HG02938 (cell line): ENCODE measurements at regions not wholly inside any gene's neighbourhood (a gene's known extent, or its start where the extent isn't known, plus 50 kb on each side); places are given as distances from the start of the nearest gene placed in this dataset.
"Not testable (repeated sequence)": the region's sequence is repeated elsewhere in the genome, so short reads cannot be mapped to it uniquely, and the experiment has no call there.

Source experiments
- ATAC-seq: cut with Tn5 transposase; IDR thresholded peaks from one replicate; pipeline ENCODE4 v1.9.1; 2021; ENCODE audit warnings: mild to moderate bottlenecking, moderate library complexity; ENCODE audit not compliant: unreplicated experiment

DNA sequence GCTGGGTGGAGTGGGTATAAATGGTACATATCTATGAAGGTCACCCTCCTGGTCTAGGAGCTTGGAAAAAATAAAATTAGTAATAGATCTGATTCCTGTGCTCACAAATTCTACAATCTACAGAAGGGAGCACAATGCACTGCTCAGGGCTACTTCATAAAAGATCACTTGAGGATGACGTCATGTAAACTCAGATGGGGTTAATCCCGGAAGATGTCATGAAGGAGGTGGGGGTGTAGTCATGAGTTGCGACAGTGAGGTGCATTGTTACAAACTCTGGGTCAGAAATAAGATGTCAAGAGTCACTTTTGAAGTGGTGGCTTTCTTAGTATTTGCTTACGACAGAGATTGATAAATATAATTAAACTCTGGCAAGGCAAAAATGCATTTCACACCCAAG lies 68.2 kb downstream of the LHX9 start:
- no peak for ATAC-seq

DNA sequence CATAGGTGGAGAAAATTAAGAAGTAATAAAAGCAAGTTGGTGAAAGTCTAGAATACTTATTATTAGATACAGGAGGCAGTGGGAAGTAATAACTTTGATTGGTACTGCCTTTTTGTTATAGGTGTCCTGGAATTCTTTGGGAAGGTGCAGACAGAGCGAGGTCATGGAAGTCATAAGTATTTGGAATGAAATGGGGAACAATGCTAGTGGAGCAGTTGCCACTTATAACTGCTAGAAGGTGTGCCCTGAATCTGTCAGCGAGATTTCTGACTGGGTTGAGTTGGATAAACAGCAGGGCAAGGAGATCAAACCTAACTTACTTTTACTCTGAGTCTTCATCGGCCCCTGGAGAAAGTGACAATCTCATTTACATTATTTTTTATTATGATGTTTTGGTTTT lies 69.6 kb downstream of the LHX9 start:
- ATAC-seq: no peak

DNA sequence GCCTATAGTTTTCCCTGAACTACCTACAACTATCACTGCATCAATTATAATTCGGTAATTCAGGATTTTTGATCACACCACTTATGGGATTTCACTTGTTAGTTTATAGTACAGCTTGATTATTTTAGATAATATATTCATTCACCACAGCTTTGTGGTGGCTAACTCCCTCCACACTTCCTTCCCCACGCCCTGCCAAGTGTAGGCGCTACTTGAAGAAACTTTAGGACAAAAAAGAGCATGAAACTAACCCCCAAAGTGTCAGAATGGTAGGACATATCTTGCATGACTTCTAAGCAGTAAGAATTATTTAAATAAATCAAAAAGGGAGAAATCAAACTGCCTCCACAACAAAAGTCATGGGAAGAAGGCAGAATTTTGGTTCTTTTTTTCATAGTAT lies 70.1 kb downstream of the LHX9 start:
- no peak for ATAC-seq

DNA sequence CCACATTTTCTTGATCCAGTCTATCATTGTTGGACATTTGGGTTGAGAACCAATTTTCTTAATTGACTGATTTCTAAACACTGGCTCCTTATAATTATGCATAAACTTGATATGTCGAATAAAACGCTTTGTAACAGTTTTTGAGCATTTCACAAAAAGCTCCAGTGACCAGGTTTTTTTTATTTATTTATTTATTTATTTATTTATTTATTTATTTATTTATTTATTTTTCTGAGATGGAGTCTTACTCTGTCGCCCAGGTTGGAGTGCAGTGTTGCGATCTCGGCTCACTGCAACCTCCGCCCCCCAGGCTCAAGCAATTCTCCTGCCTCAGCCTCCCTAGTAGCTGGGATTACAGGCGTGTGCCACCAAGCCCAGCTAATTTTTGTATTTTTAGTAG lies 71.4 kb downstream of the LHX9 start:
- ATAC-seq: not testable (repeated sequence)

DNA sequence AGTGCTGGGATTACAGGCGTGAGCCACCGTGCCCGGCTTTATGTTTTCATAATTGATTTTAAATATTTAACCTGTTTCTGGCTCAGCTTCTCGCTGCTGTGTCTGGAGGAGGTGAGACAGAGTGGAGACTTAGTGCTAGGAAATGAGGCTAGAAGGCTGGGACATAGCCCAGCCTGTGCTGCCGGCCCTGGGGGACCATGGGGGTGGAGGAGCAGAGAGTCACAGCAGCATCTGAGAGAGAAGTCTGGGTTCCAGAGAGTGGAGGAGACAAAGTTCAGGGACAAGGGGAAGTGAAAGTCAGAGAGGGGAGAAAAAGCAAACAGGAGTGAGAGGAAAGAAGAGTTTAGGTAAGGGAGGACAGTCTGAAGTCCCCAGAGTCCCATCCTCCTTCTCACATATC lies 71.9 kb downstream of the LHX9 start:
- no peak for ATAC-seq

DNA sequence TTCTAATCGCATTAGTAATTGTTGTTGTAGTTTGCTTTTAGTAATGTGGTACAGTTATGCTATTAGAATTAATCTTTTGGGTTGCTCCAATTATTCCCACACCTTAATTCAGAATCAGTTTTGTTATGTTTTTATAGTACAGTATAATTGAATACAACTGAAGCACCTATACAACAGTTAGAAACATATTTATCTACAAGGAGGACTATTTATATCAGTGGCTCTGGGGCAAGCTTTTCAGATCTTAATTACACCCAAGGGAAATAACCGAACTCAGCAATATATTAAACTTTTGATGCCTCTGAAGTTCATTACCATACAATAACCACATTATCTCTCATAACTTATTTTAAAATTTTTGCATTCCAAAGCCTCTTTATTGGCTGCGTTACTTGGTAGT lies 74.4 kb downstream of the LHX9 start:
- ATAC-seq: no peak

DNA sequence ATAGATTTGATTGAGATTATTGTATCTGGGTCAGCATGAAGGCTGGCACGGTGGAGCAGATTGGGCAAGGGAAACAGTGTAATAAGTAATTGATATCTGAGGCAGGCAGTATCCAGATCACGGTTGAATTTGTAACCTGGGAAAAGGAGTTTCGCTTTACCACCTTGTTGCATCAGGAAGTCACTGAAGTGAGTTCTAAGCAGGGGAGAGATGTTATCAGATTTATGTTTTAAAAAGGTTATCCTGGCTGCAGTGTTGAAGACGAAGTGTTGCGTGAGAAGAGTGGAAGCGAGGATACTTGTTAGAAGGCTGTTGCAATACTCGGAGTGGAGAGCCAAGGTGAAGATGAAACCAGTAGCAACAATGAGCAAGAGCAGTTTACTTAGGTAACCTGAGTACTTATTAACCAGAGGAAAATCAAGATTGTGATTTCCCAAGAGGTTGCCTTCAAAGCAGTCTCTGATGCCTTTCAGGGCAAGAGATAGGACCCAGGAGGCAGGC lies 77.8 kb downstream of the LHX9 start:
- no peak for ATAC-seq

DNA sequence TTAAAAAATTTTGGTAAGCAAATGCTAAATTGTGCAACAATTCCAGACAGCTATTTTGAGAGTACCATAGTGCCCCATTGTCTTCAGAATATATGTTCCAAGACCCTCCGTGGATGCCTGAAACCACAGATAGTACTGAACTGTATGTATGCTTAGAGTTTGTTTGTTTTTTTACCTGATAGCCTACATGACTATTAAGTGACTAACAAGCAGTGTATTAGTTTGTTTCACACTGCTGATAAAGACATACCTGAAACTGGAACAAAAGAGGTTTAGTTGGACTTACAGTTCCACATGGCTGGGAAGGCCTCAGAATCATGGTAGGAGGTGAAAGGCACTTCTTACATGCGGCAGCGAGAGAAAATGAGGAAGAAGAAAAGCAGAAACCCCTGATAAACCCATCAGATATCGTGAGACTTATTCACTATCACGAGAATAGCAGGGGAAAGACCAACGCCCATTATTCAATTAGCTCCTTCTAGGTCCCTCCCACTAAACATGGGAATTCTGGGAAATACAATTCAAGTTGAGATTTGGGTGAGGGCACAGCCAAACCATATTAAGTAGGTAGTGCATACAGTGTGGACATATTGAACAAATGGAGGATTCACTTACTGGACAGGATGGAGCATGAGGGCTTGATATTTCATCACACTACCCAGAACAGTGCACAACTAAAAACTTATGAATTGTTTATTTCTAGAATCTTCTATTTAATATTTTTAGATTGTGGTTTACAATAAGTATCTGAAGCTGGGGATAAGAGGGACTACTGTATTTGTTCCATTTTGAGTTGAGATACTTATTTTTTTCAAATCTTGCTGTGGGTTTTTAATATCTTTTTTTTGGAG lies 78.5 kb downstream of the LHX9 start:
- no peak for ATAC-seq

DNA sequence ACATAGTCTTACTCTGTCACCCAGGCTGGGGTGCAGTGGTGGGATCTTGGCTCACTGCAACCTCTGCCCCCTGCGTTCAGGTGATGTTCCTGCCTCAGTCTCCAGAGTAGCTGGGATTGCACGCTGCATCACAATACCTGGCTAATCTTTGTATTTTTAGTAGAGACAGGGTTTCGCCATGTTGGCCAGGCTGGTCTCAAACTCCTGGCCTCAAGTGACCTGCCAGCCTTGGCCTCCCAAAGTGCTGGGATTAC lies 79.0 kb downstream of the LHX9 start:
- not testable (repeated sequence) for ATAC-seq

DNA sequence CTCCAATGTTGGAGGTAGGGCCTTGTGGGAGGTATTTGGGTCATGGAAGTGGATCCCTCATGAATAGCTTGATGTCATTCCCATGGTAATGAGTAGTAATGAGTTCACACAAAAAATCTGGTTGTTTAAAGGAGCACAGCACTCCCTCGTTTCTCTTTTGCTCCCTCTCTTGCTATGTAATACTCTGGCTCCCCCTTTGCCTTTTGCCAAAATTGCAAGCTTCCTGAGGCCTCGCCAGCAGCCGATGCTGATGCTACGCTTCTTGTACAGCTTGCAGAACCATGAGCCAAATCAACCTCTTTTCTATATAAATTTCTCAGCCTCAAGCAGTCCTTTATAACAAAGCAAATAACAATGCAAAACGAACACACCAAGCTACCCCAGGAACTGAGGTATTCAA lies 80.9 kb downstream of the LHX9 start:
- ATAC-seq: no peak

DNA sequence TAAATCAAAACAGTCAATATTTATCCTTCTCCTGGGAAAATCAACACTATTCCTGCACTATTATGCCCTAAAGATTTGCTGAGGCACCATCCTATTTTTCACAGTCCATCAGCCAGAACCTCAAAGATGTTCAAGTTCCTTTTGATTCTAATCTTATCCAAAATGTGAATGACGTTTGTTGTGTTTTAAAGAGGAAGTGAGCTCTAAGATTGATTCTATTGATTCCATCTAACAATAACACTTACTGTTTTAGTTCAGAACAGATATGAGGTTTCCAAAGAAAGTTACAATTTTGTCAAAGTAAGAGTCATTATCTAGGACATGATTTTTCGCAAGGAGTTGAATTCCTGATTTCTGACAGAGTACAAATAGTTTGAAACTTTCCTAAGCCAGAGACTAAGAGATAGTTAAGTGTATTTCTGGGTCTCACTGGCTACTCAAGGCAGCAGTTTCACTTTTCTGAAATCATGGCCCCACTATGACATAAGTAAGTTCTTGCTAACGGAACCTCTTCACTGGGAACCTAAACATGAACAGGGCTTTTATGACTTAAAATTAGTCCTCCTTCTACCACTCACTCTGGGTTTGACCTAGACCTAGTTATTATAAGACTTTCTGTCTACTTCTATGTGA lies 84.7 kb downstream of the LHX9 start:
- no peak for ATAC-seq

DNA sequence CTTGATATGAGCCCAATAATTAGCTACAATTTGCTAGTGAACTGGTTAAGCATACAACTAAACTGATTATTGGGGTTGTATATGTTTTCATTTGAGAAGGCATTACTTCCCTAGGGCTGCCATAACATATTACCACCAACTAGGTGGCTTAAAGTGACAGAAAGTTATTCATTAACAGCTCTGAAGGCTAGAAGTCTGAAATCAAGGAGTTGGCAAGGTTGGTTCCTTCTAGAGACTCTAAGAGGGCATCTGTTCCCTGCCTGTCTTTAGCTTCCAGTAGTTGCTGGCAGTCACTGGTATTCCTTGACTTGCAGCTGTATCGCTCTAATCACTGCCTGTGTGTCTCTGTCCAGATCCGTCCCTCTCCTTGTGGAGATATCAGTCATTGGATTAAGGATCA lies 86.3 kb downstream of the LHX9 start:
- no peak for ATAC-seq

DNA sequence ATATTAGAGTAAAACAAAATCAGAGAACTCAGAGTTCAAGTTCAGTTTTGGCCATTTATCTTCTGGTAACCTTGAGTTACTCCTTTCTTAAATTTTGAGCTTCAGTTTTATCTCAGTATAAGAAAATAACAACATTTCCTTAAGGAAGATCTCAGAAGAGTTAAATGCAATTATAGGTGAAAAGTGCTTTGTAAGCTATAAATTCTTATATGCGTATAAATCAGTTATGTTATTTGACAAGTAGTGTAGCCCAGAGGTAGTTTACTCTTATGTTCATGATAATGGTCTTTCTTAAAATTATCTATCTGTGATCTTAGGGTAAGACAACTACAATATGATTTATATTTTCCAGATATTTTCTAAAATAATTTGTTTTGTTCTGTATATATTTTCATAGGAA lies 89.8 kb downstream of the LHX9 start:
- ATAC-seq: no peak

DNA sequence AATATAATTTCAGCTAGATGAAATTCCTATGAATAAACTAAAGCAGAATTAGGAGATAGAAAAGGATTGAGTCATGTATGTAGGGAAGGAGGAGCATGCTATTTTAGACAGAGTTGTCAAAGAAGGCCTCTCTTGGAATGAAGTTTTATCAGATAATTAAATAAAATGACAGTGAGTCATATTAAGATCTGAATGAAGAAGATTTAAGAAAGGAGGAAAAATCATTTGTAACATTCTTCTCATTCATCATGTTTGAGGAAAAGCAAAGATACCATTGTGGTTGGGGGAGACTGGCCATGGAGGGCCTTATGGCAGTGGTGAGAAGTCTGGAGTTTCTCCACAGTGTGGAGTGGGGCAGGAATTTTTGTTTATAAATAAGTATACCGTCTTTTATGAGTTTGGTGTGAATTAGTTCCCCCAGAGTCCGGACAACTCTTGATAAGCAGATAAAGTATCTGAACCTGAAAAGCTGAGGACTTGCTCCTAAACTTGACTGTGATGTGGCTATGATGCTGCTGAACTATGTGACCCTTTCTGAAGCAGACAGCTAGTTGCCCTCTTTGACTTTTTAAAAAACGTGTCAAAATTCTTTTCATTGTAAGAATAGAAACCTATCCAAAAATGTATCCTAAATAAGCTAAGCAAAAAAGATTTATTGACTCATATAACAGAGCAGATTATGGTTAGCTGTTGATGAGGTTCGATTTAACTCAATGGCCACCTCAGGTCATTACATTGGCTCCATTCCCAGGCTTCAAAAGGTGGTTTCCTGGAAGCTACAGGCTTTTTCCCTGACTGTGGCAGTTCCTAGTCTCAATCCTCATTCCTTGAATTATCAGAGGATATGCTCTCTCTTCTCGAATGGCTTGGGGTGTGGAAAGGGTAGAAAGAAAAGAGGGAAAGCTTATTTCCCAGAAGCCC lies 90.8 kb downstream of the LHX9 start:
- no peak for ATAC-seq

DNA sequence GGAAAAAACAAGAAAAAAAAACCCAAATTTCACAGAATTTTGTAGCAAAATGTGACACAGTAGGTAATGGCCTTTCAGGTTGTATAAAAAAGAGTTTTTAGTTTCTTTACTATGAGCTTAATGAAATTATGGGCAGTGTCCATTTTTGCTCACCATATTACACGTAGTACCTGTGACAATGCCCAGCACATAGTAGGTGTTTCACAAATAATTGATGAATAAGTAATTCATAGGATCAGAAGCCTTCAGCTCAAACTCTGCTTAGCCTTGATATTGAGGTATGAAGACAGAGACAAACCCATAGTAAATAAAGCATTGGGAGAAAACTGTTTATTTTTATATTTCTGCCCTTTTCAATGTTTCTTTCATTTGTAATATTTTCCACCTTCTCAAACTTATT lies 97.2 kb downstream of the LHX9 start:
- no peak for ATAC-seq

DNA sequence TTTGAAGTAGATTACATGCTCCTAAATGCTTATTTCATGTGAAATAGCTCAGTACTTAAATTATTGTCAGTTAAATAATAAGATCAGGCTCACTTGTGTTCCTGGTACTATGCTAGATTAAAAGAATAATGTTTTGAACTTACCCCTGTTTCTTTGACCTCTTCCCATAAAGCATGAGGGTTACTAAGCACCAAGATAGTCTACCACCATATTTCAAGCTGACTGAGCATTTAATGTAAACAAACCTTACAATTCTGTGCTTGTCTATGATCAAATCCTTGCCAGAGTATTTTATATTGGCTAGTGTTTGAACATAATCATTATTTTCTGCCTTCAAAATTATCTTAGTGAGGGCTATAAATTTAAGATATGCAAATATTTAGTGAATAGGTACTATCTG lies 98.1 kb downstream of the LHX9 start:
- ATAC-seq: no peak

DNA sequence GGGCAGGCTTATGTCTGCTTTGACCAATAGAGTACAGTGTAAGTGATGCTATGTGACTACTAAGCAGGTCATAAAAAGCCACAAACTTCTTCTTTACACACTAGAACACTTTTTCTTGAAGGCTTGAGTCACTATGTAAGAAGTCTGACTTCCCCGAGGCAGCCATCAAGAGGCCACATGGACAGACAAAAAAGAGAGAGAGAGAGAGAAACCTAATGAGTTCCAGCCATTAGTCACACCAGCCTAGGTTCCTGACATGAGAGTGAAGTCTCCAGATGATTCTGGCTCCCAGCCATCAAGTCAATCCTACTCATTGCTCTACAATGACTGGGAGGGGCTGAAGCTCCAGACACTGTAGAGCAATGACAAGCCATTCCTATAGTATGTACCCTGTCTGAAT lies 101.4 kb downstream of the LHX9 start:
- no peak for ATAC-seq

DNA sequence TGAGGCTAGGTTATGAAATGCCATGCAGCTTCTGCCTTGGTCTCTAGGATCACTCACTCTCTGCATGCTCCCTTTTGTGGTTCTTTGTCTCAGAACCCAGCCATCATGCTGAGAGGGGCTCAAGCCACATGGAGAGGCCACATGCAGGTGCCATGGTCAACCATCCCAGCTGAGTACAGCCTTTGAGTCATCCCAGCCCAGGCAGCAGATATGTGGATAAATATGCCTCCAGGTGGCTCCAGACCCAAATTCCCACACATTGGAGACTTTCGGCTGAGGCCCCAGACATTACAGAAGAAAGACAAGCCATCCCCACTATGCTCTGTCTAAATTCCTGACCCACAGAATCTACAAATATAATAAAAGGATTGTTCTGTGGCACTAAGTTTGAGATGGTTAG lies 102.0 kb downstream of the LHX9 start:
- ATAC-seq: no peak

DNA sequence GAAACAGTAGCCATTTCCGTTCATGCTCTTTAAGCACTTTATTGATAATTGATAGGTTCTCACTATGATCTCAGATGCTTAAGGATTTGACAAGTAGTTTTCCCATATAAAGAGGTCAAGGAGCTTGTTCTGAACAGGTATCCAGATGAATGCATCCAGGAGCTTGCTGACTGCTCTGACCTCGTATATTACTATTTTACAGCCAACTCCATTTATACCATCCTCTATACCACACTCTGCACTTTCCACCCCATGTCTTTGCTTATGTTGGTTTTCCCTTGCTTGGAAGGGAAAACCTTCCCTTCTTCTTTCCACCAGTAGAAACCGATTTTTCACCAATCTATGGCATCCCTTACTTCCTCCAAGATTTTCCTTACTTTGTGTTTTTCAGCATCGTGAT lies 107.2 kb downstream of the LHX9 start:
- ATAC-seq: no peak

DNA sequence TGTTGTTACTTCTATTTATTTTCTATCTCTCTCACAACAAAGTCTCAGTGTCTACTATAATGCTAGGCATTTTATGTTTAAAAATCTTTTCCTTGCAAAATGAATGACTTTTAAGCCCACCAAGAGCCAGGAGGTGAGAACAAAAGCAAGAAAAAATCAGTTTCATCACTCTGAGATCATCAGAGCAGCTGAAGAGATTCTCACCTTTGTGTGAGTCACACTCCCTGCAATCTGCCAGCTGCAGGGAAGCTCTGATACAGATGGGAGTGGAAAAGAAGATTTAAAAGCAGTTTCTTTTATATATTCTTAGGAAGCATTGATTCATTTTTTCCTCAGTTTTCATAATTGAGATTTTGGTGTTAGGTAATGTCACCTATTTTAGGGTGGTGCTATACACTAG lies 107.6 kb downstream of the LHX9 start:
- ATAC-seq: no peak

DNA sequence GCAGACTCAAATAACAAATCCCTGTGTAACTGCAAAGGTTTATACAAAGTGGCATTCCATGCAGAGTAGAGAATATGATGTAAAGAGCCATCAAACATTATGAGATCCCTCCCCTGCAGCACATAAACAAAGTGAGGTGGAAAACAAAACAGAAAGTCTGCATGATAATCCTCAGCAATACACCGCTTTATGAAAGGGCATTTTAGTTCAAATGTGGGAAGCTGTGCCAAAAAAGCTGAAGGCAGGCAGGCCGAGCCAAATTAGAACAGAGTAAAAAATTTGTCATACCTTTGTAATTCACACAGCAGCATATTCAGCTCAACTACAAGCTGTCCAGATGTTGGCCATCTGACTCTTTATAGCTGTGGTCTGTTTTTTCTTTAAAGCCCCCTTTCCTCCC lies 113.5 kb downstream of the LHX9 start:
- no peak for ATAC-seq

DNA sequence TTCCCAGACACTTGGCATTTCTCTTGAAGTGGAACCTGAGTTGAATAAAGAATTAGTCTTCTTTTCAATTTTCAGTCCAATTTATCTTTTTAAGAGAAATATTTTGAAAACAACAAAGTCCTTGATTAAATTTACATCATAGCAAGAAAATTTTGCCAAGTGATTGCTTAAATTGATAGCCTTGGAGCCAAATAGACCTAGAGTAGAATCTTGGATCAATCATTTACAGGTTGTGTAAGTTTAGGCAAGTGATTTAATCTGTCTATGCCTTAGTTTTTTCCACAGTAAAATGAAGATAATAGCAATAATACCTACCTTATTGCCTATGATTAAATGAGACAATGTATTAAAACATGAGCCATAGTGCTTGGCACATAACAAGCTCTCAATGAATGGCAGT lies 113.9 kb downstream of the LHX9 start:
- ATAC-seq: no peak
